Retinal pigment epithelial cell (primary cell): ENCODE measurements at regions not wholly inside any gene's neighbourhood (a gene's known extent, or its start where the extent isn't known, plus 50 kb on each side); places are given as distances from the start of the nearest gene placed in this dataset.
A peak's percentile ranks its signal among the peaks of the same experiment; 100 is the strongest.

Experiments used
- DNase-seq: peaks from one replicate; pipeline ENCODE4 v3.0.0-alpha.2; 2010; ENCODE audit warnings: low read depth
- H3K4me3 ChIP-seq: 2 replicates; pipeline ENCODE4 v1.5.1; 2011; ENCODE audit warnings: mild to moderate bottlenecking, low read length, control low read depth, moderate library complexity
- CTCF ChIP-seq: conservative IDR thresholded peaks from 2 replicates; pipeline ENCODE4 v1.5.1; 2011; ENCODE audit warnings: low read depth, low read length, control low read depth, inconsistent platforms

DNA sequence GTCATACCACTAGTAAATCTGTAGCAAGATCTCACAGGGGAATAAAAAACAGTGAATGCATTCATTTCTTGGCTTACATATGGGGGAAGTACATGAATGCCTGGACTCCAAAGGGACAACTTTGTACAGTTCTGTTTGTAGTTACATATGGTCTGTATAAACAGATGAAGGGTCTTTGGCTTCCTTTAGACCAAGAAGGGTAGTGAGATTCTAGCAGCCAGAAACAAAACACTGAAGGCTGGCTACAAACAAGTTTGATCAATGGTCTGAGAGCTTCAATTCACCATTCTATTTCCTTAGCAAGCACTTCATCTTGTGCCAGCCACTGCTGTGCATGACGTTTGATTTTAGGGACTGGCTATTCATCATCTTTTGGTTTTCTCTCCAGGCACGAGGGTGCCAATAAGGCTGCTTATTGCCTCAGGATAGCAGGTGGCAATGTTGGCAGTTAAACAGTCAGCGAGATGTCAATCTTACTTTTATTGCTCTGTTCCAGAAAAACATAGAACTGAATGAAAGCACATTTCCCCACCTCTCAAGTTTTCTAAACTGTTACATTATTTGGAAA lies 313.7 kb upstream of the COL8A1 start:
- no peak for DNase-seq
- no peak for TF ChIP-seq CTCF
- H3K4me3 ChIP-seq: no peak overlapping the region

DNA sequence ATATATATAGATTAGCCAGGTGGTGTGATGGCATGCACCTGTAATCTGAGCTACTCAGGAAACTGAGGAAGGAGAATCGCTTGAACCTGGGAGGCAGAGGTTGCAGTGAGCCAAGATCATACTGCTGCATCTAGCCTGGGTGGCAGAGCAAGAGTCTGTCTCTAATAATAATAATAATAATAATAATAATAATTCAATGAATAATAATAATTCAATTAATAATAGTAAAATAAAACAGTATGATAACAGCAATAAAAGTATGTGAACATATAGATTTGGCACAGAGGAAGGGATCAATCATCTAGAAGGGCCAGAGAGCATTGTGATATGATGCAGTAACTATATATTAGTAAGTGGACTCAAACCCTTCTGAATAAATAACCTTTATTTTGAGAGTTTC lies 314.5 kb upstream of the COL8A1 start:
- no peak for TF ChIP-seq CTCF
- no peak for DNase-seq
- H3K4me3 ChIP-seq: no peak overlapping the region

GRCh38 chr3:99322551-99322950 lies 315.8 kb upstream of the COL8A1 start:
- H3K4me3 ChIP-seq: no peak overlapping the region
- DNase-seq: no peak
- no peak for TF ChIP-seq CTCF

DNA sequence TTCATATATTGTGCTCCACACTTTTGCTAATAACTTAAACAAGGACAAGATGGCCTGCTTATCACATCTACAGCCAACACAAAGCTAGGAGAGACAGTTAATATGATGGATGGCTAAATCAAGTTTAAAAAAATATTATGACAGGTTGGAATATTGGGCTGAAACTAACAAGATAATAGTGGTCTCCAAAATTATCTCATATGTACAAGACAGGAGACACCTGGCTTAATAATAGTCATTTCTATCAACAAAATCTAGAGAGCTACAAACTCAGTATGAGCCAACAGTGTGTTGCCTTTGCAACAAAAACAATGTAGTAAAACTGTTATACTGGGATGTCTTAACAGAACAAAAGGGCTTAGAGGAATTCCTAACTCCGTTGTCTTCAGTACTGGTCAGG lies 317.1 kb upstream of the COL8A1 start:
- no peak for DNase-seq

DNA sequence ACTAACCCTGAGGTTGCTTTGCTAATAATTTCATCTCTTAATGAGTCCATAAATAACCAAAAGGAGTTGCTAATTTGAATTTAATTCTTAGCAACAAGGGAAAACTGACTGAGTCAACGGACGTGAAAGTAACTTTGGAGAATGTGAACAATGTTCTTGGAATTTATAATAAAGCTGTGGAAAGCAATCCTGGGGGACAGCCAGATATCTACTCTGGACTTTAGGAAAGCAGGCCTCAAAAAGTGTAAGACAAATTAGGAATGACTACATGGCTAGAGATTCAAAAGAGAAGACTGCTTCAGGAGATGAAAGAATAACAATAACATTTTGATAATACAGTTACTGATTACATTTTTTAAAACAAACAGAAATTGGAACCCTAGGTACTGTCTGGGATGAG lies 318.4 kb upstream of the COL8A1 start:
- DNase-seq: peak; percentile 81
- no peak for TF ChIP-seq CTCF
- H3K4me3 ChIP-seq: no peak overlapping the region

More for the DNA sequence above, 317.1 kb upstream of the COL8A1 start:
- no peak overlapping the region for H3K4me3 ChIP-seq
- TF ChIP-seq CTCF: no peak

DNA sequence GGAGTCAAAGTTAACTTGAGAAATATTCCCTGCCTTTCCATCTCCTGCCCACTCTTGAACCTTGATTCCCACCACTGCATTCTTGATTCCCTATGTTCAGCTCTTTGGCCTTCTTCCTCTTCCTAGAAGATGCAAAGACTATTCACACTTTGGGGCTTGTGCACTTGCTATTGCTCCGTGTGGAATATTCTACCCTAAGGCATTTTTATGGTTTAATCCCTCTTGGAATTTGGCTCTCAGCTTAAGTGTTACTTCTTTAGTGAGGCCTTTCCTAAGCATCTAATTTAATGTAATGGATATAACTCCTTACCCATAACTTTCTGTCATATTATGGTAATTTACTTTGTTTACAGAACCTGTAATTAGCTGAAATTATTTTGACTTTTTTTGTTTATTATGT lies 318.9 kb upstream of the COL8A1 start:
- peak; percentile 80 for DNase-seq
- no peak overlapping the region for H3K4me3 ChIP-seq
- no peak for TF ChIP-seq CTCF

GRCh38 chr3:99317201-99317600 lies 321.2 kb upstream of the COL8A1 start:
- no peak overlapping the region for H3K4me3 ChIP-seq
- no peak for DNase-seq
- TF ChIP-seq CTCF: no peak
